Astrocyte of the cerebellum (primary cell): ENCODE measurements at regions not wholly inside any gene's neighbourhood (a gene's known extent, or its start where the extent isn't known, plus 50 kb on each side); places are given as distances from the start of the nearest gene placed in this dataset.
A peak's percentile ranks its signal among the peaks of the same experiment; 100 is the strongest.
"Not testable (repeated sequence)": the region's sequence is repeated elsewhere in the genome, so short reads cannot be mapped to it uniquely, and the experiment has no call there.

Experiments used
- DNase-seq: peaks from one replicate; pipeline ENCODE4 v3.0.0-alpha.2; 2011; ENCODE audit warnings: low read depth
- H3K4me3 ChIP-seq: 2 replicates; pipeline ENCODE4 v1.5.1; 2011; ENCODE audit warnings: mild to moderate bottlenecking, low read depth, low read length, moderate library complexity
- CTCF ChIP-seq: IDR thresholded peaks from 2 replicates; pipeline ENCODE4 v1.5.1; 2012; ENCODE audit warnings: low read length, low read depth, moderate library complexity, mild to moderate bottlenecking; ENCODE audit errors: missing control alignments
- in situ Hi-C: cut with HindIII; loops from 2 replicates; pipeline ENCODE4 v1.10.0; 2017; ENCODE audit warnings: low sequenced_read_pairs

- in situ Hi-C loops = no loop called here
- no peak for TF ChIP-seq CTCF
Measured at GRCh38 chr5:102581011-102581410, 82.2 kb upstream of the SLCO6A1 start.

GRCh38 chr5:102582696-102583095, 83.9 kb upstream of the SLCO6A1 start:
- H3K4me3 ChIP-seq = no peak overlapping the region
- no peak for TF ChIP-seq CTCF
- in situ Hi-C loops = no loop called here
- DNase-seq = no peak

More at GRCh38 chr5:102581011-102581410, 82.2 kb upstream of the SLCO6A1 start:
- no peak for DNase-seq
- H3K4me3 ChIP-seq = no peak overlapping the region

GRCh38 chr5:102583276-102584124, 84.7 kb upstream of the SLCO6A1 start:
- in situ Hi-C loops = no loop called here

GRCh38 chr5:102589661-102590060, 90.9 kb upstream of the SLCO6A1 start:
- TF ChIP-seq CTCF = no peak
- DNase-seq = no peak
- no peak overlapping the region for H3K4me3 ChIP-seq
- in situ Hi-C loops = no loop called here

More at GRCh38 chr5:102583276-102584124, 84.7 kb upstream of the SLCO6A1 start:
- H3K4me3 ChIP-seq = no peak overlapping the region
- peak; percentile 8 for TF ChIP-seq CTCF
- DNase-seq = no peak

GRCh38 chr5:102590467-102590866, 91.7 kb upstream of the SLCO6A1 start:
- no peak for TF ChIP-seq CTCF
- in situ Hi-C loops = no loop called here
- H3K4me3 ChIP-seq = no peak overlapping the region
- no peak for DNase-seq

- in situ Hi-C loops = no loop called here
- TF ChIP-seq CTCF = no peak
- H3K4me3 ChIP-seq = no peak overlapping the region
- no peak for DNase-seq
Measured at GRCh38 chr5:102591650-102592049, 92.8 kb upstream of the SLCO6A1 start.

- in situ Hi-C loops, DNase-seq, H3K4me3 ChIP-seq: not testable (repeated sequence)
Measured at GRCh38 chr5:102592586-102592985, 93.8 kb upstream of the SLCO6A1 start.
